ENCODE measurements at regions not wholly inside any gene's neighbourhood (a gene's known extent, or its start where the extent isn't known, plus 50 kb on each side); places are given as distances from the start of the nearest gene placed in this dataset.

DNA sequence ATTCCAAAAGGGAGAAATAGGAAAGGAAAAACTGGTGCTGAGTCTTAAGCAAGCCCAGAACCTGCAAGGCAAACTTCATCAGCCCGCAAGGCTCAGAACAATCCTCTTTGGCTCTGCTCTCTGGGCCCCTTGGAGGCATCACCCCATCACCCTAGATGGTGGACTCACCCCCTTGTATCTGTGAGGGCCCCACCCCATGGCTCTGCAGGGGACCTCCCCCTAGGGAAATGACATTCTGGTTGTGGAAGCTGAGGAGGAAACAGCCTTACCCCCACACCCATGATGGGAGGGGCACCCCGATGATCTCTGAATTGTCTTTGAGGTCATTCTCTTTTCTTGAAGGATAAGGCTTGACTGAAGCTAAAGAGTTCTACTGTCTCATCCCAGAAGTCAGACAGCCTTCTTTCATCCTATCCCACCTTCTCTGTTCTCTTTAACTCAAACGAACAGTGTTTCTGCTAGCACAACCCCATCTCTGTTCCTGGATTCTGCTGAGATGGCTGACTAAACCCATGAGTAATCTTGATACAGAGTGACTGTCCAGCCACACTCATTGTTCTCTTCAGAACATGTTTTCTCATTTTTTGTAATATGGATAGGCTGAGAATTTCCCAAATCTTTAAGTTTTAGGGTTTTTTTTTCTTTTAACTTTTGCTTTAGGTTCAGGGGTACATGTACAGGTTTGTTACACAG, 492.1 kb upstream of the MYT1L start:
- TF ChIP-seq, protein P1, sequence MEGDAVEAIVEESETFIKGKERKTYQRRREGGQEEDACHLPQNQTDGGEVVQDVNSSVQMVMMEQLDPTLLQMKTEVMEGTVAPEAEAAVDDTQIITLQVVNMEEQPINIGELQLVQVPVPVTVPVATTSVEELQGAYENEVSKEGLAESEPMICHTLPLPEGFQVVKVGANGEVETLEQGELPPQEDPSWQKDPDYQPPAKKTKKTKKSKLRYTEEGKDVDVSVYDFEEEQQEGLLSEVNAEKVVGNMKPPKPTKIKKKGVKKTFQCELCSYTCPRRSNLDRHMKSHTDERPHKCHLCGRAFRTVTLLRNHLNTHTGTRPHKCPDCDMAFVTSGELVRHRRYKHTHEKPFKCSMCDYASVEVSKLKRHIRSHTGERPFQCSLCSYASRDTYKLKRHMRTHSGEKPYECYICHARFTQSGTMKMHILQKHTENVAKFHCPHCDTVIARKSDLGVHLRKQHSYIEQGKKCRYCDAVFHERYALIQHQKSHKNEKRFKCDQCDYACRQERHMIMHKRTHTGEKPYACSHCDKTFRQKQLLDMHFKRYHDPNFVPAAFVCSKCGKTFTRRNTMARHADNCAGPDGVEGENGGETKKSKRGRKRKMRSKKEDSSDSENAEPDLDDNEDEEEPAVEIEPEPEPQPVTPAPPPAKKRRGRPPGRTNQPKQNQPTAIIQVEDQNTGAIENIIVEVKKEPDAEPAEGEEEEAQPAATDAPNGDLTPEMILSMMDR (IDR thresholded peaks at IDR 0.05), result no peak
- no peak for TF ChIP-seq POLR2AphosphoS5 (IDR thresholded peaks at IDR 0.05)
- TF ChIP-seq POLR2A (IDR thresholded peaks at IDR 0.05), result no peak
- TF ChIP-seq EP300 (IDR thresholded peaks at IDR 0.05), result no peak

Data from suprapubic skin (tissue), 4 donors.